ENCODE measurements at regions not wholly inside any gene's neighbourhood (a gene's known extent, or its start where the extent isn't known, plus 50 kb on each side); places are given as distances from the start of the nearest gene placed in this dataset.

GRCh38 chrX:4129626-4130025 is 416.2 kb upstream of the PRKX start:
- no peak overlapping the region for H3K27ac Mint-ChIP-seq (ENCODE audit: unreplicated experiment)
- H3K4me1 Mint-ChIP-seq (ENCODE audit: unreplicated experiment): no peaks in the 10 kb centered on the region
- DNase-seq (ENCODE audit: extremely low spot score, unreplicated experiment): no peak
- no peaks in the 10 kb centered on the region for H3K27me3 Mint-ChIP-seq (ENCODE audit: unreplicated experiment)
- no peak for TF ChIP-seq CTCF (IDR thresholded peaks at IDR 0.05)
- peaks cover 19% of the 10 kb centered on the region for H3K9me3 Mint-ChIP-seq (ENCODE audit: unreplicated experiment)
- no peaks in the 10 kb centered on the region for H3K36me3 Mint-ChIP-seq (ENCODE audit: unreplicated experiment)
- no peak overlapping the region for H3K4me3 Mint-ChIP-seq (ENCODE audit: unreplicated experiment)

- DNase-seq (ENCODE audit: extremely low spot score, unreplicated experiment): no peak
- Mint-ChIP-seq H3K9me3 (ENCODE audit: unreplicated experiment) (no peaks in the 10 kb centered on the region), H3K4me3 (ENCODE audit: unreplicated experiment) (no peak overlapping the region), H3K27ac (ENCODE audit: unreplicated experiment) (no peak overlapping the region), H3K36me3 (ENCODE audit: unreplicated experiment) (no peaks in the 10 kb centered on the region), H3K4me1 (ENCODE audit: unreplicated experiment) (no peaks in the 10 kb centered on the region), H3K27me3 (ENCODE audit: unreplicated experiment) (no peaks in the 10 kb centered on the region)
- TF ChIP-seq CTCF (IDR thresholded peaks at IDR 0.05): no peak
Measured at GRCh38 chrX:4118666-4119530, 405.4 kb upstream of the PRKX start.

- Mint-ChIP-seq H3K4me3 (ENCODE audit: unreplicated experiment) (no peak overlapping the region), H3K27ac (ENCODE audit: unreplicated experiment) (no peak overlapping the region), H3K27me3 (ENCODE audit: unreplicated experiment) (no peaks in the 10 kb centered on the region), H3K4me1 (ENCODE audit: unreplicated experiment) (no peaks in the 10 kb centered on the region), H3K36me3 (ENCODE audit: unreplicated experiment) (no peaks in the 10 kb centered on the region), H3K9me3 (ENCODE audit: unreplicated experiment) (no peaks in the 10 kb centered on the region)
- DNase-seq (ENCODE audit: extremely low spot score, unreplicated experiment): no peak
- TF ChIP-seq CTCF (IDR thresholded peaks at IDR 0.05): no peak
Measured at GRCh38 chrX:4110964-4111363, 397.5 kb upstream of the PRKX start.

GRCh38 chrX:4094926-4095325 is 381.5 kb upstream of the PRKX start:
- H3K27ac Mint-ChIP-seq (ENCODE audit: unreplicated experiment): no peak overlapping the region

More at GRCh38 chrX:4094926-4095325, 381.5 kb upstream of the PRKX start:
- Mint-ChIP-seq H3K4me3 (ENCODE audit: unreplicated experiment) (no peak overlapping the region), H3K9me3 (ENCODE audit: unreplicated experiment) (peaks cover 7% of the 10 kb centered on the region), H3K4me1 (ENCODE audit: unreplicated experiment) (no peaks in the 10 kb centered on the region), H3K27me3 (ENCODE audit: unreplicated experiment) (no peaks in the 10 kb centered on the region), H3K36me3 (ENCODE audit: unreplicated experiment) (no peaks in the 10 kb centered on the region)
- TF ChIP-seq CTCF (IDR thresholded peaks at IDR 0.05): no peak
- no peak for DNase-seq (ENCODE audit: extremely low spot score, unreplicated experiment)
